ENCODE measurements at regions not wholly inside any gene's neighbourhood (a gene's known extent, or its start where the extent isn't known, plus 50 kb on each side); places are given as distances from the start of the nearest gene placed in this dataset.

- DNase-seq (ENCODE audit: low read depth, low spot score) (no peak), FAIRE-seq (no peak)
- Histone ChIP-seq H3K4me2 (ENCODE audit: control insufficient read depth, extremely low read depth, insufficient read depth, low read depth, low read length) (no peak overlapping the region), H3K9me3 (ENCODE audit: control insufficient read depth, low read depth, low read length) (no peaks in the 10 kb centered on the region), H3K4me3 (ENCODE audit: control insufficient read depth in 2 of 3, extremely low read depth in 1 of 3, insufficient read depth in 2 of 3, low read depth in 1 of 3, low read length in 3 of 3) (no peak overlapping the region), H3K27ac (ENCODE audit: control insufficient read depth, insufficient read depth, low read length) (no peak overlapping the region), H4K20me1 (ENCODE audit: control insufficient read depth, extremely low read depth, insufficient read depth, low read length) (no peaks in the 10 kb centered on the region), H3K36me3 (ENCODE audit: control insufficient read depth in 2 of 2, extremely low read depth in 1 of 2, insufficient read depth in 2 of 2, low read length in 2 of 2) (no peaks in the 10 kb centered on the region), H2AFZ (ENCODE audit: control insufficient read depth, low read length) (no peak overlapping the region), H3K27me3 (ENCODE audit: control insufficient read depth, extremely low read depth, insufficient read depth, low read length) (no peaks in the 10 kb centered on the region), H3K9me1 (ENCODE audit: control insufficient read depth, extremely low read depth, insufficient read depth, low read length) (no peaks in the 10 kb centered on the region), H3K9ac (ENCODE audit: control insufficient read depth, extremely low read depth, insufficient read depth, low read length) (no peak overlapping the region), H3K79me2 (ENCODE audit: control insufficient read depth, insufficient read depth, low read length) (no peaks in the 10 kb centered on the region), H3K4me1 (ENCODE audit: control insufficient read depth, extremely low read depth, insufficient read depth, low read length) (no peaks in the 10 kb centered on the region)
- dilution Hi-C loops (cut with MboI; ENCODE audit: extremely low pct_ligation_motif_present, low sequenced_read_pairs) = no loop called here
- no peak for TF ChIP-seq EZH2 (IDR thresholded peaks at IDR 0.05; ENCODE audit: low read length)
- TF ChIP-seq, protein P1, sequence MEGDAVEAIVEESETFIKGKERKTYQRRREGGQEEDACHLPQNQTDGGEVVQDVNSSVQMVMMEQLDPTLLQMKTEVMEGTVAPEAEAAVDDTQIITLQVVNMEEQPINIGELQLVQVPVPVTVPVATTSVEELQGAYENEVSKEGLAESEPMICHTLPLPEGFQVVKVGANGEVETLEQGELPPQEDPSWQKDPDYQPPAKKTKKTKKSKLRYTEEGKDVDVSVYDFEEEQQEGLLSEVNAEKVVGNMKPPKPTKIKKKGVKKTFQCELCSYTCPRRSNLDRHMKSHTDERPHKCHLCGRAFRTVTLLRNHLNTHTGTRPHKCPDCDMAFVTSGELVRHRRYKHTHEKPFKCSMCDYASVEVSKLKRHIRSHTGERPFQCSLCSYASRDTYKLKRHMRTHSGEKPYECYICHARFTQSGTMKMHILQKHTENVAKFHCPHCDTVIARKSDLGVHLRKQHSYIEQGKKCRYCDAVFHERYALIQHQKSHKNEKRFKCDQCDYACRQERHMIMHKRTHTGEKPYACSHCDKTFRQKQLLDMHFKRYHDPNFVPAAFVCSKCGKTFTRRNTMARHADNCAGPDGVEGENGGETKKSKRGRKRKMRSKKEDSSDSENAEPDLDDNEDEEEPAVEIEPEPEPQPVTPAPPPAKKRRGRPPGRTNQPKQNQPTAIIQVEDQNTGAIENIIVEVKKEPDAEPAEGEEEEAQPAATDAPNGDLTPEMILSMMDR (optimal IDR thresholded peaks at IDR 0.05 in 1 of 3, IDR thresholded peaks at IDR 0.05 in 1 of 3, conservative IDR thresholded peaks at IDR 0.05 in 1 of 3; ENCODE audit: extremely low read depth in 1 of 3, insufficient read depth in 2 of 3, low read length in 3 of 3) = no peak
Observed at GRCh38 chr20:52016022-52016421, 175.6 kb downstream of the ZFP64 start.

DNA sequence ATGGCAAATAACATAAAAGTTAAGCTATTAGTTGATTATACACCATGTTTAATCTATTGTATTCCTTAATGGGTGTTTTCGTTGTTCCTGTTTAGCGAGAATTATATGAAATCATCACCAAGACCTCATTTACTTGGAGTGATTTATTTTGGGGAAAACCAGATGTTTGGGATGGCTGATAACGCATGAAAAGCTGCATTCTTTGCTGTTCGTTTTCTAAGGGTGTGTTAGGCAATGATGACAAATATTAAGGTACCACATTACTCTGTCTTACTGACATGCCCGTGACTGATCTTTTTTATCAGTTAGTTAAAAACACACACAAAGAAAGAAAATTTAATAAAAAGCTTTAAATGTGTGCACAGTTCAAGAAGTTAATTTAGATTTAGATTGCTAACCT is 176.4 kb downstream of the ZFP64 start:
- Histone ChIP-seq H3K9me3 (ENCODE audit: control insufficient read depth, low read depth, low read length) (no peaks in the 10 kb centered on the region), H3K27me3 (ENCODE audit: control insufficient read depth, extremely low read depth, insufficient read depth, low read length) (no peaks in the 10 kb centered on the region), H3K4me3 (ENCODE audit: control insufficient read depth in 2 of 3, extremely low read depth in 1 of 3, insufficient read depth in 2 of 3, low read depth in 1 of 3, low read length in 3 of 3) (no peak overlapping the region), H3K9ac (ENCODE audit: control insufficient read depth, extremely low read depth, insufficient read depth, low read length) (no peak overlapping the region), H3K36me3 (ENCODE audit: control insufficient read depth in 2 of 2, extremely low read depth in 1 of 2, insufficient read depth in 2 of 2, low read length in 2 of 2) (no peaks in the 10 kb centered on the region), H4K20me1 (ENCODE audit: control insufficient read depth, extremely low read depth, insufficient read depth, low read length) (no peaks in the 10 kb centered on the region), H3K4me1 (ENCODE audit: control insufficient read depth, extremely low read depth, insufficient read depth, low read length) (no peaks in the 10 kb centered on the region), H2AFZ (ENCODE audit: control insufficient read depth, low read length) (no peak overlapping the region), H3K4me2 (ENCODE audit: control insufficient read depth, extremely low read depth, insufficient read depth, low read depth, low read length) (no peak overlapping the region), H3K27ac (ENCODE audit: control insufficient read depth, insufficient read depth, low read length) (no peak overlapping the region), H3K79me2 (ENCODE audit: control insufficient read depth, insufficient read depth, low read length) (no peaks in the 10 kb centered on the region), H3K9me1 (ENCODE audit: control insufficient read depth, extremely low read depth, insufficient read depth, low read length) (no peaks in the 10 kb centered on the region)
- no peak for DNase-seq (ENCODE audit: low read depth, low spot score)
- no peak for FAIRE-seq
- TF ChIP-seq, protein P1 (optimal IDR thresholded peaks at IDR 0.05 in 1 of 3, IDR thresholded peaks at IDR 0.05 in 1 of 3, conservative IDR thresholded peaks at IDR 0.05 in 1 of 3; ENCODE audit: extremely low read depth in 1 of 3, insufficient read depth in 2 of 3, low read length in 3 of 3) = no peak
- TF ChIP-seq EZH2 (IDR thresholded peaks at IDR 0.05; ENCODE audit: low read length) = no peak
- dilution Hi-C loops (cut with MboI; ENCODE audit: extremely low pct_ligation_motif_present, low sequenced_read_pairs) = no loop called here
